ENCODE measurements at regions not wholly inside any gene's neighbourhood (a gene's known extent, or its start where the extent isn't known, plus 50 kb on each side); places are given as distances from the start of the nearest gene placed in this dataset.

DNA sequence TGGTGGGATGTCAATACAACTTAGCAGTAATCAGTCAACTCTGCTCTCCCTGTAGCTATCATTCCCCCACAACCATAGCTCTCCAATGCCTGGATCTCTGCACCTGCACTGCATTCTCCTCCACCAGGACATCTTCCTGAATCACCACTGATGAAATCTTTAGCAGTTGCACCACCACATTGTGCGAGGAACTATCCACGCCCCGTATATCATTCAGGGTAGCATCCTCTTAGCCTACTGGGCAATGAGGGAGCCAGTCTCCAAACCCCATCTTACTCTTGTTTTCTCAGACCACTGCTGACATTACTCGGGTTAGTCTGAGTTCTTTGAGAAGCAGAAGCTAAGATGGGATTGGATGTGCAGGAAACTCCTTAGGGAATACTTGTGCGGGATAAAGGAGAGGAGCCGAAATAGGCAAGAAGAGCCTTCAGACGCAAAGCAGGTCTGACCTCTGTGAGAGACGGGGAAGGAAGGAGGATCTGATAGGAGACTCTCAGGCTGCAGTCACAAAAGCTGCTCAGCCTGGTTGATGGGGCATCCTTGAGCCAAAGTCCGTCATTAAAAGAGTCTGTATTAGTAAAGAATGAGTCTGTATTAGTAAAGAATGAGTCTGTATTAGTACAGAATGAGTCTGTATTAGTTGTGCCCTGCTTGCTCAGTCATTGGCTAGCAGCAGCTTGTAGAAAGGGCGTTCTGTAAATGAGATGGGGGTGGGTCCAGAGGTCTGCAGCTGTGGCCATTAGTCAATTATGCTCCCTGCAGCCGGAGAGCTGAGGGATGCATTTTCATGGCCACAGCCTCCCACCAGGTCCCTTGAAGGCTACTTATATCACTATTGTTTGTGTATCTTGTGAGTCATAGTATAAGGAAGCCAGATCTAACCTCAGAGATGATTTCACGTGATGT, 49.6 kb upstream of the RASSF3 start:
- TF ChIP-seq POLR2AphosphoS5 (IDR thresholded peaks at IDR 0.05; ENCODE audit: low read depth), result no peak
- TF ChIP-seq, protein P1, sequence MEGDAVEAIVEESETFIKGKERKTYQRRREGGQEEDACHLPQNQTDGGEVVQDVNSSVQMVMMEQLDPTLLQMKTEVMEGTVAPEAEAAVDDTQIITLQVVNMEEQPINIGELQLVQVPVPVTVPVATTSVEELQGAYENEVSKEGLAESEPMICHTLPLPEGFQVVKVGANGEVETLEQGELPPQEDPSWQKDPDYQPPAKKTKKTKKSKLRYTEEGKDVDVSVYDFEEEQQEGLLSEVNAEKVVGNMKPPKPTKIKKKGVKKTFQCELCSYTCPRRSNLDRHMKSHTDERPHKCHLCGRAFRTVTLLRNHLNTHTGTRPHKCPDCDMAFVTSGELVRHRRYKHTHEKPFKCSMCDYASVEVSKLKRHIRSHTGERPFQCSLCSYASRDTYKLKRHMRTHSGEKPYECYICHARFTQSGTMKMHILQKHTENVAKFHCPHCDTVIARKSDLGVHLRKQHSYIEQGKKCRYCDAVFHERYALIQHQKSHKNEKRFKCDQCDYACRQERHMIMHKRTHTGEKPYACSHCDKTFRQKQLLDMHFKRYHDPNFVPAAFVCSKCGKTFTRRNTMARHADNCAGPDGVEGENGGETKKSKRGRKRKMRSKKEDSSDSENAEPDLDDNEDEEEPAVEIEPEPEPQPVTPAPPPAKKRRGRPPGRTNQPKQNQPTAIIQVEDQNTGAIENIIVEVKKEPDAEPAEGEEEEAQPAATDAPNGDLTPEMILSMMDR (conservative IDR thresholded peaks at IDR 0.05; ENCODE audit: low read depth in 2 of 2), result no peak
- TF ChIP-seq EZH2 (IDR thresholded peaks at IDR 0.05; ENCODE audit: low read depth, unreplicated experiment), result no peak
- TF ChIP-seq, protein P2, sequence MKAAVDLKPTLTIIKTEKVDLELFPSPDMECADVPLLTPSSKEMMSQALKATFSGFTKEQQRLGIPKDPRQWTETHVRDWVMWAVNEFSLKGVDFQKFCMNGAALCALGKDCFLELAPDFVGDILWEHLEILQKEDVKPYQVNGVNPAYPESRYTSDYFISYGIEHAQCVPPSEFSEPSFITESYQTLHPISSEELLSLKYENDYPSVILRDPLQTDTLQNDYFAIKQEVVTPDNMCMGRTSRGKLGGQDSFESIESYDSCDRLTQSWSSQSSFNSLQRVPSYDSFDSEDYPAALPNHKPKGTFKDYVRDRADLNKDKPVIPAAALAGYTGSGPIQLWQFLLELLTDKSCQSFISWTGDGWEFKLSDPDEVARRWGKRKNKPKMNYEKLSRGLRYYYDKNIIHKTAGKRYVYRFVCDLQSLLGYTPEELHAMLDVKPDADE (IDR thresholded peaks at IDR 0.05), result no peak
- TF ChIP-seq, protein P3, sequence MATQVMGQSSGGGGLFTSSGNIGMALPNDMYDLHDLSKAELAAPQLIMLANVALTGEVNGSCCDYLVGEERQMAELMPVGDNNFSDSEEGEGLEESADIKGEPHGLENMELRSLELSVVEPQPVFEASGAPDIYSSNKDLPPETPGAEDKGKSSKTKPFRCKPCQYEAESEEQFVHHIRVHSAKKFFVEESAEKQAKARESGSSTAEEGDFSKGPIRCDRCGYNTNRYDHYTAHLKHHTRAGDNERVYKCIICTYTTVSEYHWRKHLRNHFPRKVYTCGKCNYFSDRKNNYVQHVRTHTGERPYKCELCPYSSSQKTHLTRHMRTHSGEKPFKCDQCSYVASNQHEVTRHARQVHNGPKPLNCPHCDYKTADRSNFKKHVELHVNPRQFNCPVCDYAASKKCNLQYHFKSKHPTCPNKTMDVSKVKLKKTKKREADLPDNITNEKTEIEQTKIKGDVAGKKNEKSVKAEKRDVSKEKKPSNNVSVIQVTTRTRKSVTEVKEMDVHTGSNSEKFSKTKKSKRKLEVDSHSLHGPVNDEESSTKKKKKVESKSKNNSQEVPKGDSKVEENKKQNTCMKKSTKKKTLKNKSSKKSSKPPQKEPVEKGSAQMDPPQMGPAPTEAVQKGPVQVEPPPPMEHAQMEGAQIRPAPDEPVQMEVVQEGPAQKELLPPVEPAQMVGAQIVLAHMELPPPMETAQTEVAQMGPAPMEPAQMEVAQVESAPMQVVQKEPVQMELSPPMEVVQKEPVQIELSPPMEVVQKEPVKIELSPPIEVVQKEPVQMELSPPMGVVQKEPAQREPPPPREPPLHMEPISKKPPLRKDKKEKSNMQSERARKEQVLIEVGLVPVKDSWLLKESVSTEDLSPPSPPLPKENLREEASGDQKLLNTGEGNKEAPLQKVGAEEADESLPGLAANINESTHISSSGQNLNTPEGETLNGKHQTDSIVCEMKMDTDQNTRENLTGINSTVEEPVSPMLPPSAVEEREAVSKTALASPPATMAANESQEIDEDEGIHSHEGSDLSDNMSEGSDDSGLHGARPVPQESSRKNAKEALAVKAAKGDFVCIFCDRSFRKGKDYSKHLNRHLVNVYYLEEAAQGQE (IDR thresholded peaks at IDR 0.05; ENCODE audit: unreplicated experiment), result no peak
- no peak for TF ChIP-seq STAT1 (IDR thresholded peaks at IDR 0.05; ENCODE audit: unreplicated experiment)
- no peak for TF ChIP-seq EZH2phosphoT487 (IDR thresholded peaks at IDR 0.05; ENCODE audit: unreplicated experiment)
- TF ChIP-seq ZNF331 (CRISPR knock-in tag; IDR thresholded peaks at IDR 0.05; ENCODE audit: low read depth), result no peak
- TF ChIP-seq CREB1 (CRISPR knock-in tag; IDR thresholded peaks at IDR 0.05; ENCODE audit: low read depth), result no peak
- no peak for TF ChIP-seq ZNF114 (CRISPR knock-in tag; IDR thresholded peaks at IDR 0.05)

Data from GM23338 (cell line).